Endothelial cell of umbilical vein (primary cell): ENCODE measurements at regions not wholly inside any gene's neighbourhood (a gene's known extent, or its start where the extent isn't known, plus 50 kb on each side); places are given as distances from the start of the nearest gene placed in this dataset.

Experiments
- BruUV-seq: library from RNA; stranded (reverse); fragments of 400-500 nt; replicated peaks from 2 replicates; lab custom pipeline; 2021; lab: Mats Ljungman, UMichigan
- CTCF ChIA-PET: fragments of 300-600, 350-600 bp; sonication (Branson Sonifier 250); formaldehyde crosslinking; loops from one replicate; lab custom pipeline; 2021; ENCODE audit warnings: antibody characterized with exemption, inconsistent platforms; lab: Charles Lee
- POLR2A ChIA-PET: fragments of 300-600, 350-600 bp; sonication (Branson Sonifier 250); formaldehyde crosslinking; loops from one replicate; lab custom pipeline; 2021; ENCODE audit warnings: antibody characterized with exemption, inconsistent platforms; lab: Charles Lee
- DNase-seq: peaks from one replicate; pipeline ENCODE4 v3.0.0-alpha.2; 2011; ENCODE audit warnings: low read depth, low spot score
- FAIRE-seq: peaks from 2 replicates; lab custom pipeline; 2011; peaks lifted over from hg19 to GRCh38; lab: Jason Lieb, UNC
- H2AFZ ChIP-seq: 2 replicates; pipeline ENCODE4 v1.6.0; 2012; ENCODE audit warnings: low read depth, low read length, control low read depth, inconsistent platforms
- H3K27ac ChIP-seq: 2 replicates; pipeline ENCODE4 v1.5.1; 2011; ENCODE audit warnings: low read depth, mild to moderate bottlenecking, control low read depth, low read length, moderate library complexity; ENCODE audit not compliant: insufficient read depth
- H3K27me3 ChIP-seq, 2 experiments: 2 replicates each; pipeline versions ENCODE4 v1.6.0 to v1.6.1; 2011; ENCODE audit warnings: low read length in 2 of 2, mixed read lengths in 1 of 2; ENCODE audit not compliant: control insufficient read depth in 2 of 2, insufficient read depth in 2 of 2
- H3K36me3 ChIP-seq, 2 experiments: 2 replicates in 1 of 2; 3 replicates in 1 of 2; pipeline ENCODE4 v1.5.1; 2011; ENCODE audit warnings: low read length in 2 of 2, mild to moderate bottlenecking in 1 of 2, moderate library complexity in 1 of 2; ENCODE audit not compliant: control insufficient read depth in 2 of 2, insufficient read depth in 2 of 2; ENCODE audit errors: extremely low read depth in 1 of 2
- H3K4me1 ChIP-seq: 3 replicates; pipeline ENCODE4 v1.5.1; 2011; ENCODE audit warnings: mild to moderate bottlenecking, low read length; ENCODE audit not compliant: control insufficient read depth, insufficient read depth; ENCODE audit errors: extremely low read depth
- H3K4me2 ChIP-seq: 2 replicates; pipeline ENCODE4 v1.6.1; 2011; ENCODE audit warnings: low read length, control low read depth, mixed read lengths; ENCODE audit not compliant: insufficient read depth
- H3K4me3 ChIP-seq, 3 experiments: fragments of 200-600 bp in 1 of 3; sonication (generic), shearing (Covaris generic) in 1 of 3; replicated peaks in 1 of 3; 2 replicates each; pipeline ENCODE4 v1.5.1; 2011 to 2016; ENCODE audit warnings: control low read depth in 3 of 3, low read length in 3 of 3, mild to moderate bottlenecking in 2 of 3, inconsistent platforms in 1 of 3, low read depth in 1 of 3, moderate library complexity in 1 of 3; ENCODE audit not compliant: insufficient read depth in 1 of 3
- H3K79me2 ChIP-seq: 2 replicates; pipeline ENCODE4 v1.6.0; 2012; ENCODE audit warnings: low read length, inconsistent platforms; ENCODE audit not compliant: control insufficient read depth, insufficient read depth
- H3K9ac ChIP-seq: replicated peaks from 2 replicates; pipeline ENCODE3; 2011; ENCODE audit warnings: low read length, control low read depth; ENCODE audit not compliant: insufficient read depth; ENCODE audit errors: extremely low read depth
- H3K9me1 ChIP-seq: replicated peaks from 3 replicates; pipeline ENCODE4 v1.6.0; 2011; ENCODE audit warnings: mild to moderate bottlenecking, low read length; ENCODE audit not compliant: control insufficient read depth, insufficient read depth; ENCODE audit errors: extremely low read depth
- H3K9me3 ChIP-seq: replicated peaks from 2 replicates; pipeline ENCODE4 v1.5.1; 2012; ENCODE audit warnings: low read length, inconsistent platforms; ENCODE audit not compliant: control insufficient read depth, insufficient read depth
- H4K20me1 ChIP-seq: replicated peaks from 2 replicates; pipeline ENCODE3; 2011; ENCODE audit warnings: mild to moderate bottlenecking, low read length; ENCODE audit not compliant: control insufficient read depth, insufficient read depth; ENCODE audit errors: extremely low read depth
- EZH2 ChIP-seq: IDR thresholded peaks from 2 replicates; pipeline ENCODE4 v1.6.1; 2012; ENCODE audit warnings: borderline replicate concordance, low read depth, mild to moderate bottlenecking, moderate library complexity, low read length, inconsistent platforms; ENCODE audit not compliant: severe bottlenecking
- FOS ChIP-seq: IDR thresholded peaks from 2 replicates; pipeline ENCODE4 v1.6.1; 2011; ENCODE audit warnings: mild to moderate bottlenecking, low read length, moderate library complexity, borderline replicate concordance; ENCODE audit not compliant: insufficient read depth
- GATA2 ChIP-seq: IDR thresholded peaks from 2 replicates; pipeline ENCODE4 v1.7.0; 2011; ENCODE audit warnings: low read depth, mild to moderate bottlenecking, moderate library complexity, mixed read lengths, low read length; ENCODE audit not compliant: insufficient read length, insufficient read depth
- JUN ChIP-seq: IDR thresholded peaks from 2 replicates; pipeline ENCODE4 v1.6.1; 2011; ENCODE audit warnings: borderline replicate concordance, low read depth; ENCODE audit not compliant: insufficient read length, insufficient read depth
- MYC ChIP-seq: IDR thresholded peaks from one replicate; pipeline ENCODE4 v1.6.1; 2011; ENCODE audit warnings: mild to moderate bottlenecking, low read depth, low read length
- POLR2A ChIP-seq: IDR thresholded peaks from 2 replicates; pipeline ENCODE4 v1.6.1; 2012; ENCODE audit warnings: low read depth, mild to moderate bottlenecking, control low read depth, low read length
- POLR2AphosphoS5 ChIP-seq: IDR thresholded peaks from 2 replicates; pipeline ENCODE4 v1.6.1; 2012; ENCODE audit warnings: low read depth, mild to moderate bottlenecking, control low read depth, low read length, moderate library complexity; ENCODE audit not compliant: insufficient read depth
- dilution Hi-C: fragments of 300-500 bp; cut with MboI; formaldehyde crosslinking; loops from one replicate; pipeline ENCODE4 v1.15.0; 2019; ENCODE audit warnings: low sequenced_read_pairs; ENCODE audit not compliant: extremely low pct_ligation_motif_present
- intact Hi-C: fragments of 100-400 bp; cut with micrococcal nuclease; formaldehyde crosslinking; loops from one replicate; pipeline ENCODE4 v1.10.0; 2022
- TF ChIP-seq, protein P1 (sequence below), 2 donors: IDR thresholded peaks; 1 replicate in 1 of 2; 2 replicates in 1 of 2; pipeline ENCODE4 v1.5.1; 2011; ENCODE audit warnings: low read length in 2 of 2, mild to moderate bottlenecking in 2 of 2, moderate library complexity in 2 of 2, control low read depth in 1 of 2, inconsistent platforms in 1 of 2, low read depth in 1 of 2; ENCODE audit not compliant: insufficient read depth in 1 of 2; ENCODE audit errors: extremely low read depth in 1 of 2
- TF ChIP-seq, protein P2 (sequence below): IDR thresholded peaks from 2 replicates; pipeline ENCODE4 v1.6.1; 2011; ENCODE audit not compliant: insufficient read depth, insufficient read length

DNA sequence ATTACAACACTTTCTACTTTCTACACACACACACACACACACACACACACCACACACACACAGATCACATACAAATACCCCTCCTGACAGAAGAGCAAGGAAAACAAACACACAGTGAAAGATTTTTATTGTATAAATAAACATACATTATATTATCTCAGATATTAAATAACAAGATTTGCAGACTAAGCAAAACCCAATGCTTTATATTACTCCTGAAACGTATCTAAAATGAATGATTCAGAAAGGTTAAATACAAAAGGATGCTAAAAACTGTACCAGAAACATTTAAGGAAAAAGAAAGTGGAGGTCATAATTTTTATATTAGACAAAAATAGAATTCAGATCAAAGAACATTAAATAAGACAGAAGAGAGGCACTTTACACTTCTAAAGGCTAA, 208.3 kb upstream of the NPSR1 start:
- Histone ChIP-seq H3K27me3 (no peaks in the 10 kb centered on the region), H3K79me2 (no peaks in the 10 kb centered on the region), H3K4me3 (no peak overlapping the region), H3K4me2 (no peak overlapping the region), H3K27ac (no peak overlapping the region), H3K9me3 (no peaks in the 10 kb centered on the region), H3K9me1 (no peaks in the 10 kb centered on the region), H3K4me1 (peaks cover 30% of the 10 kb centered on the region), H4K20me1 (no peaks in the 10 kb centered on the region), H2AFZ (no peak overlapping the region), H3K9ac (no peak overlapping the region), H3K36me3 (no peaks in the 10 kb centered on the region)
- no peak for DNase-seq
- CTCF ChIA-PET: no interaction called here
- dilution Hi-C loops: no loop called here
- no TSS peak for BruUV-seq
- FAIRE-seq: no peak
- TF ChIP-seq, protein P1, sequence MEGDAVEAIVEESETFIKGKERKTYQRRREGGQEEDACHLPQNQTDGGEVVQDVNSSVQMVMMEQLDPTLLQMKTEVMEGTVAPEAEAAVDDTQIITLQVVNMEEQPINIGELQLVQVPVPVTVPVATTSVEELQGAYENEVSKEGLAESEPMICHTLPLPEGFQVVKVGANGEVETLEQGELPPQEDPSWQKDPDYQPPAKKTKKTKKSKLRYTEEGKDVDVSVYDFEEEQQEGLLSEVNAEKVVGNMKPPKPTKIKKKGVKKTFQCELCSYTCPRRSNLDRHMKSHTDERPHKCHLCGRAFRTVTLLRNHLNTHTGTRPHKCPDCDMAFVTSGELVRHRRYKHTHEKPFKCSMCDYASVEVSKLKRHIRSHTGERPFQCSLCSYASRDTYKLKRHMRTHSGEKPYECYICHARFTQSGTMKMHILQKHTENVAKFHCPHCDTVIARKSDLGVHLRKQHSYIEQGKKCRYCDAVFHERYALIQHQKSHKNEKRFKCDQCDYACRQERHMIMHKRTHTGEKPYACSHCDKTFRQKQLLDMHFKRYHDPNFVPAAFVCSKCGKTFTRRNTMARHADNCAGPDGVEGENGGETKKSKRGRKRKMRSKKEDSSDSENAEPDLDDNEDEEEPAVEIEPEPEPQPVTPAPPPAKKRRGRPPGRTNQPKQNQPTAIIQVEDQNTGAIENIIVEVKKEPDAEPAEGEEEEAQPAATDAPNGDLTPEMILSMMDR (IDR thresholded peaks at IDR 0.05; ENCODE audit: extremely low read depth in 1 of 2, insufficient read depth in 1 of 2, low read depth in 1 of 2, low read length in 2 of 2): no peak
- TF ChIP-seq FOS (no peak), POLR2A (no peak), EZH2 (no peak), MYC (no peak)
- TF ChIP-seq, protein P2, sequence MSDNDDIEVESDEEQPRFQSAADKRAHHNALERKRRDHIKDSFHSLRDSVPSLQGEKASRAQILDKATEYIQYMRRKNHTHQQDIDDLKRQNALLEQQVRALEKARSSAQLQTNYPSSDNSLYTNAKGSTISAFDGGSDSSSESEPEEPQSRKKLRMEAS: no peak
- intact Hi-C loops: loop anchor here (5.0 to 10.0 kb wide), 3 partner anchors 722 to 1865 kb away; partner anchors contain the start of gene TBX20
- POLR2A ChIA-PET: no interaction called here

DNA sequence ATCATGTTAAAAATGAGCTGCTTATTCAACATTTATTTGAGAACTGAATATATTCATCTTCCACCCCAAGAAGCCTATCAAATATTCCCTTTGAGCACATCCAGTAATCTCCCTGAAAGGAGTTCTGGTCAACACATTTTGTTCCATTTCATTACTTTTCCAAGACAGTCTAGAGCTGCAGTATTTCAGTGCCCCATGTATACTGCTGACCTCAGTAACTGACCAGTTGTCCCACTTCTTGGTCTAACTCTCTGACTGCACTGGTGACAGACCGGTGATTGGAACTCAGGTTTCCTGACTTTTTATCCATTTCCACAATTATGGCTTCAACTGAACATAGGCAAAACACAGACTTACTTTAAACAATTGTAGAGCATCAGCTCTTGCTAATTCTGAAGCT, 206.8 kb upstream of the NPSR1 start:
- ChIA-PET POLR2A (no interaction called here), CTCF (interaction anchor here (1.4 to 2.2 kb wide), 6 partner anchors 11 to 146 kb away, joined by 4 to 16 read pairs (median 6); no protein-coding TSS in a partner anchor)
- Histone ChIP-seq H3K9me1 (no peaks in the 10 kb centered on the region), H3K9me3 (no peaks in the 10 kb centered on the region), H3K4me3 (no peak overlapping the region), H3K36me3 (no peaks in the 10 kb centered on the region), H3K9ac (peak overlapping the region; percentile 5), H3K27me3 (no peaks in the 10 kb centered on the region), H2AFZ (peak overlapping the region; percentile 54), H3K4me1 (peaks cover 30% of the 10 kb centered on the region), H3K79me2 (no peaks in the 10 kb centered on the region), H3K4me2 (peak overlapping the region; percentile 85), H4K20me1 (no peaks in the 10 kb centered on the region), H3K27ac (peak overlapping the region; percentile 63)
- FAIRE-seq (no peak), DNase-seq (no peak)
- TF ChIP-seq JUN (no peak), POLR2AphosphoS5 (no peak), POLR2A (no peak), MYC (no peak), GATA2 (no peak), EZH2 (no peak), FOS (no peak)
- TF ChIP-seq, protein P2: no peak
- TF ChIP-seq, protein P1 (IDR thresholded peaks at IDR 0.05; ENCODE audit: extremely low read depth in 1 of 2, insufficient read depth in 1 of 2, low read depth in 1 of 2, low read length in 2 of 2): no peak
- intact Hi-C loops (loop anchor here (5.0 to 10.0 kb wide), 3 partner anchors 724 to 1866 kb away; partner anchors contain the start of gene TBX20), dilution Hi-C loops (no loop called here)
- no TSS peak for BruUV-seq
